ENCODE measurements at regions not wholly inside any gene's neighbourhood (a gene's known extent, or its start where the extent isn't known, plus 50 kb on each side); places are given as distances from the start of the nearest gene placed in this dataset.

DNA sequence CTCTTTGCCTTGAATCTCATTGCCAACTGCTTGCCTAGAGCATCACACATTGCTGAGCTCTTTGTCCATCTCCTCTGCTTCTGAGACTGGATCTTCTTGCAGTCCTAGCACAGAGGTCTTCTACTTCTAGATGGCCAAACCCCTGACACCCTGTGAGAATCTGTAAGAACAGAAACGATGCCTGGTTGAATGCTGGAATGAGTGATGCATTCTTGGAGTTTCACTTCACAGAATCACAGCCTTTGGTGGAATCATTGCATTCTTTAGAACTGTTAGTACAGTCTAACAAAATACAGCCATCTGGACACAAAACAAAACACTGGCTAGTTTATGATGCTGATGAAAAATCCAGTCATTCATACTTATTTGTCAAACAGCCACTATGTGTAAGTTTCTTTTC lies 141.7 kb upstream of the ITGB1 start:
- no peak for TF ChIP-seq CTCF (IDR thresholded peaks at IDR 0.05)
- TF ChIP-seq POLR2A (IDR thresholded peaks at IDR 0.05) = no peak
- TF ChIP-seq EP300 (IDR thresholded peaks at IDR 0.05) = no peak
